Sigmoid colon (tissue), 6 donors: ENCODE measurements at regions not wholly inside any gene's neighbourhood (a gene's known extent, or its start where the extent isn't known, plus 50 kb on each side); places are given as distances from the start of the nearest gene placed in this dataset.

Source experiments
- DNase-seq: peaks from one replicate; pipeline ENCODE4 v3.0.0-alpha.2; 2019
- H3K27ac ChIP-seq, 4 donors: fragments of 200-600 bp; sonication (generic); one replicate each; pipeline ENCODE4 v1.5.1; 2016 to 2019; ENCODE audit warnings: mild to moderate bottlenecking in 1 of 4
- H3K27me3 ChIP-seq, 3 donors: fragments of 200-600 bp; sonication (generic); one replicate each; pipeline ENCODE4 v1.5.1; 2019; ENCODE audit warnings: mild to moderate bottlenecking in 1 of 3
- H3K36me3 ChIP-seq, 4 donors: fragments of 200-600 bp; sonication (generic); one replicate each; pipeline ENCODE4 v1.5.1; 2016 to 2019
- H3K4me1 ChIP-seq, 4 donors: fragments of 200-600 bp; sonication (generic); one replicate each; pipeline ENCODE4 v1.5.1; 2017 to 2019
- H3K4me3 ChIP-seq, 4 donors: fragments of 200-600 bp; sonication (generic); one replicate each; pipeline ENCODE4 v1.5.1; 2017 to 2019; ENCODE audit warnings: mild to moderate bottlenecking in 2 of 4, moderate library complexity in 1 of 4
- H3K9me3 ChIP-seq, 4 donors: fragments of 200-600 bp in 3 of 4; sonication (generic) in 3 of 4; one replicate each; pipeline versions ENCODE4 v1.5.1 to v1.6.1; 2013 to 2019
- CTCF ChIP-seq, 4 experiments: fragments of 450-650 bp in 3 of 4; fragments of 200-600 bp in 1 of 4; IDR thresholded peaks; one replicate each; pipeline ENCODE4 v1.5.1; 2016 to 2019; ENCODE audit warnings: antibody characterized with exemption in 4 of 4, mild to moderate bottlenecking in 3 of 4, moderate library complexity in 2 of 4
- EP300 ChIP-seq, 4 donors: sonication (generic); formaldehyde crosslinking; IDR thresholded peaks; one replicate each; pipeline ENCODE4 v1.6.1; 2017; ENCODE audit warnings: antibody characterized with exemption in 4 of 4
- POLR2A ChIP-seq, 2 donors: fragments of 450-650 bp; IDR thresholded peaks; one replicate each; pipeline ENCODE4 v1.6.1; 2016; ENCODE audit warnings: antibody characterized with exemption in 2 of 2, mild to moderate bottlenecking in 2 of 2, moderate library complexity in 2 of 2
- POLR2AphosphoS5 ChIP-seq, 4 donors: sonication (generic); formaldehyde crosslinking; IDR thresholded peaks; one replicate each; pipeline ENCODE4 v1.6.1; 2017; ENCODE audit warnings: antibody characterized with exemption in 4 of 4
- WGBS, 2 donors: extraction: QIAGEN DNeasy Blood & Tissue Kit; methylation state at CpG; one replicate each; pipeline ENCODE4 v1.1.7; 2013; 5-methylcytosine and 5-hydroxymethylcytosine counted together
- intact Hi-C: fragments of 100-400 bp; cut with DNase I; formaldehyde crosslinking; loops from one replicate; pipeline ENCODE4 v1.15.1; 2023
- donor health status: healthy with polysubstance abuse.
- donor health status: healthy.

- intact Hi-C loops: no loop called here
- H3K27ac ChIP-seq: no peak overlapping the region
- WGBS, 2 donors: 81 to 84% methylated on average over 1 of the region's 1 CpG
- no peaks in the 10 kb centered on the region for H3K27me3 ChIP-seq
- TF ChIP-seq POLR2A (IDR thresholded peaks at IDR 0.05) (no peak), POLR2AphosphoS5 (IDR thresholded peaks at IDR 0.05) (no peak)
- no peaks in the 10 kb centered on the region for H3K9me3 ChIP-seq
- no peak overlapping the region for H3K4me3 ChIP-seq
- no peaks in the 10 kb centered on the region for H3K4me1 ChIP-seq
- H3K36me3 ChIP-seq: no peaks in the 10 kb centered on the region
- DNase-seq: no peak
Observed at GRCh38 chrX:54675762-54676161, 122.3 kb downstream of the ITIH6 start.

- DNase-seq: no peak
- Histone ChIP-seq H3K27ac (no peak overlapping the region), H3K4me3 (no peak overlapping the region), H3K4me1 (no peaks in the 10 kb centered on the region), H3K9me3 (no peaks in the 10 kb centered on the region), H3K27me3 (no peaks in the 10 kb centered on the region), H3K36me3 (no peaks in the 10 kb centered on the region)
- intact Hi-C loops: no loop called here
- TF ChIP-seq POLR2A (IDR thresholded peaks at IDR 0.05) (no peak), POLR2AphosphoS5 (IDR thresholded peaks at IDR 0.05) (no peak), CTCF (IDR thresholded peaks at IDR 0.05) (no peak), EP300 (IDR thresholded peaks at IDR 0.05) (no peak)
- 78% methylated on average over 2 of the region's 2 CpGs for WGBS, 2 donors
Observed at GRCh38 chrX:54695231-54695630, 102.8 kb downstream of the ITIH6 start.

- H3K4me3 ChIP-seq: no peak overlapping the region
- WGBS, 2 donors: 47 to 54% methylated on average over 6 of the region's 6 CpGs
- TF ChIP-seq EP300 (IDR thresholded peaks at IDR 0.05) (no peak), CTCF (IDR thresholded peaks at IDR 0.05) (no peak), POLR2A (IDR thresholded peaks at IDR 0.05) (no peak), POLR2AphosphoS5 (IDR thresholded peaks at IDR 0.05) (no peak)
- H3K9me3 ChIP-seq: no peaks in the 10 kb centered on the region
- no peak for DNase-seq
- H3K27me3 ChIP-seq: no peaks in the 10 kb centered on the region
- no peaks in the 10 kb centered on the region for H3K4me1 ChIP-seq
- H3K27ac ChIP-seq: no peak overlapping the region
- intact Hi-C loops: no loop called here
- no peaks in the 10 kb centered on the region for H3K36me3 ChIP-seq
Observed at GRCh38 chrX:54695816-54696487, 102.1 kb downstream of the ITIH6 start.
